ENCODE measurements at regions not wholly inside any gene's neighbourhood (a gene's known extent, or its start where the extent isn't known, plus 50 kb on each side); places are given as distances from the start of the nearest gene placed in this dataset.

DNA sequence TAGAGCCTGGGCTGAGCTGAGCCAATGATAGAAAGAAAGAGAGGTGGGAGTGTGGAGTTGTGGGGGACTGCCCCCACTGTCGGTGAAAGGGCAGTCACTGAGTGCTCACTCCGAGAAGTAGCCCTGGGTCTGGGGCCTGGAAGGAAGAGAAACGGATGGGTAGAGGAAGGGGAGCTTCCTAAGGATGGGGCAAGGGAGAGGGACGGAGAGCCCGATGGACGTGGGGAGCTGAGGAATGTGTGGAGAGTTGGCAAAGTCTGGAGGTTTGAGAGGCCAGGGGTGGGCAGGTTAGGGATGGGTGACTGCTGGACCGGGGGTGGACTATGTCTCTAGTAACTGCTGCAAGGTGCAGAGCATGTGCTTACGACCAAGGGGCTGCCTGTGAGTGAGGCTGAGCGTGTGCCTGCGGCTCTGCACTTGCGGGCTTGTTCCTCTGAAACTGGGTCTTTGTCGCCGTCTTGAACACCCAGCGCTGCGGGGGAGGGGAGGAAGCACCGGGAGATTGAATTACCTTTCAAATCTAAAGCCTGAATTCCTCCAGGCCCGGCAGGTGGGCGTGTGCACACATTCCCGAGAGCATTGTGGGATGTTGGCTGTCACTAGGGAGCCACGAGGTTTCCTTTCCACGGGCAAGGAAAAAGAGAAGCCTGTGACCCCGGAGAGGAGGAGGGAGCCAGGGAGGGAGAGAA is 76.4 kb upstream of the ARAP3 start:
- Histone ChIP-seq H3K4me1 (no peaks in the 10 kb centered on the region), H3K4me3 (no peak overlapping the region), H3K27me3 (ENCODE audit: insufficient read depth in 3 of 3, low read length in 2 of 3) (peaks cover 0 to 62% (median 15%) of the 10 kb centered on the region in 3 donors), H3K36me3 (ENCODE audit: insufficient read depth in 1 of 2, low read depth in 1 of 2) (no peaks in the 10 kb centered on the region), H3K9me3 (no peaks in the 10 kb centered on the region), H3K27ac (no peak overlapping the region)
- TF ChIP-seq, protein P1, sequence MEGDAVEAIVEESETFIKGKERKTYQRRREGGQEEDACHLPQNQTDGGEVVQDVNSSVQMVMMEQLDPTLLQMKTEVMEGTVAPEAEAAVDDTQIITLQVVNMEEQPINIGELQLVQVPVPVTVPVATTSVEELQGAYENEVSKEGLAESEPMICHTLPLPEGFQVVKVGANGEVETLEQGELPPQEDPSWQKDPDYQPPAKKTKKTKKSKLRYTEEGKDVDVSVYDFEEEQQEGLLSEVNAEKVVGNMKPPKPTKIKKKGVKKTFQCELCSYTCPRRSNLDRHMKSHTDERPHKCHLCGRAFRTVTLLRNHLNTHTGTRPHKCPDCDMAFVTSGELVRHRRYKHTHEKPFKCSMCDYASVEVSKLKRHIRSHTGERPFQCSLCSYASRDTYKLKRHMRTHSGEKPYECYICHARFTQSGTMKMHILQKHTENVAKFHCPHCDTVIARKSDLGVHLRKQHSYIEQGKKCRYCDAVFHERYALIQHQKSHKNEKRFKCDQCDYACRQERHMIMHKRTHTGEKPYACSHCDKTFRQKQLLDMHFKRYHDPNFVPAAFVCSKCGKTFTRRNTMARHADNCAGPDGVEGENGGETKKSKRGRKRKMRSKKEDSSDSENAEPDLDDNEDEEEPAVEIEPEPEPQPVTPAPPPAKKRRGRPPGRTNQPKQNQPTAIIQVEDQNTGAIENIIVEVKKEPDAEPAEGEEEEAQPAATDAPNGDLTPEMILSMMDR (IDR thresholded peaks at IDR 0.05): no peak
- 10 to 12% (median 12%) methylated on average over 22 of the region's 22 CpGs for WGBS, 3 donors
- ATAC-seq (no peak), DNase-seq (no peak)
- intact Hi-C loops (cut with DNase I): no loop called here

DNA sequence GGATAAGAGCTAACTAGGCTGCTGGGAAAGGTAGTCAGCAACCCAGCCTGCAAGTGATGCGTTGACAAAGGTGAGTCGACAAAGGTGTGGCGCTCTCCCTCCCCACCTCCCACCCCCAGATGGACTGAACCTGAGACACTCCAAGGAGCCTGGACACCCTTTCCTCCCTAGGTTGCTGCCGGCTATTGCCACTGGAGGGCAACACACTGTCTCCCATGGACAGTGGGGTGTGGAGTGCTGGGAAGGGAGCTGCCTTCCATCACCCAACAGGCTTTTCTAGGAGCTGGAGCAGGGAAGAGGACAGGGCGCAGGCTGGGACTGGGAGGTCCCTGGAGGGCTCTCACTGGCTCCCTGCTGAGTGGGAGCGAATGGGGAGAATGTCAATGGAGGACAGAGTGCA is 75.4 kb upstream of the ARAP3 start:
- intact Hi-C loops (cut with DNase I): no loop called here
- Histone ChIP-seq H3K36me3 (ENCODE audit: insufficient read depth in 1 of 2, low read depth in 1 of 2) (no peaks in the 10 kb centered on the region), H3K4me3 (no peak overlapping the region), H3K27me3 (ENCODE audit: insufficient read depth in 3 of 3, low read length in 2 of 3) (peaks cover 0 to 72% (median 20%) of the 10 kb centered on the region in 3 donors), H3K9me3 (no peaks in the 10 kb centered on the region), H3K4me1 (no peaks in the 10 kb centered on the region), H3K27ac (no peak overlapping the region)
- TF ChIP-seq, protein P1 (IDR thresholded peaks at IDR 0.05): no peak
- DNase-seq (no peak), ATAC-seq (peak in 1 of 4 donors; percentile 29)
- 43 to 54% (median 49%) methylated on average over 6 of the region's 6 CpGs for WGBS, 3 donors

GRCh38 chr5:141756196-141756595 is 74.2 kb upstream of the ARAP3 start:
- Histone ChIP-seq H3K27me3 (ENCODE audit: insufficient read depth in 3 of 3, low read length in 2 of 3) (peaks cover 0 to 69% (median 20%) of the 10 kb centered on the region in 3 donors), H3K27ac (no peak overlapping the region), H3K9me3 (no peaks in the 10 kb centered on the region), H3K4me1 (no peaks in the 10 kb centered on the region), H3K36me3 (ENCODE audit: insufficient read depth in 1 of 2, low read depth in 1 of 2) (no peaks in the 10 kb centered on the region), H3K4me3 (no peak overlapping the region)
- intact Hi-C loops (cut with DNase I): no loop called here
- 47 to 76% (median 67%) methylated on average over 3 of the region's 3 CpGs for WGBS, 3 donors
- ATAC-seq (no peak), DNase-seq (no peak)
- TF ChIP-seq, protein P1 (IDR thresholded peaks at IDR 0.05): no peak

DNA sequence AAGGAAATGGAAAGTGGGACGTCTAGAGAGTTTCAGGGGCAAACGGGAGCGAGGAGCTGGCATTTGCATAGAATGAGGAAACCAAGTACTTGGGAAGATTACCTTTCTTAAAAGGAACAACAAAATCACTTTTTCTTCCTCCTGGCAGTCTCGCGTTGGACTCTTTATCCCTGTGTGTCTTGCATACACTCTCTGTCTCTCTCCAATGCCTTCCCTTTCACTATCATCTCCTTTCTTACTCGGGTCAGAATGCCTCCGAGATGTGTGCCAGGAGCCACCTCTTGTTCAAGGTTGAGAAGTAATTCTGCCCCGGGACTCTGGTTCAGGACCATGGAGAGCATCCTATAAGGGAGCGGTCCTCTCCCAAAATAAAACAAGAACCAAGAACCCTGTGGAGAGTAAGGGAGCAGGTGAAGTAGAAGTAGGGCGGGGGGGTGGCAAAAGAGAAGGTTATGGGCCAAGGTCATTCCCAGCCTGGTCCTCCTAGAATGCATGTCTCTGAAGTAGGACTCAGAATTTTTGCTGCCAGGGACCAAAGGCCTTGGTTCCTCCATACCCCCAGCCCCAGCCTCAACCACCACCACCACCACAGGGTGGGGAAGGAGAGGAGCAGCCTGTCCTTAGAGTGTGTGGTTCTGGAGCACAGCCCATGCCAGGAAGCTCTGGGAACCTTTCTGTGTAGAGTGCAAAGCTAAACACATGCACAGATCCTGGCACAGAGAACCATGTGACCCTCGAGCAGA is 72.1 kb upstream of the ARAP3 start:
- TF ChIP-seq, protein P1 (IDR thresholded peaks at IDR 0.05): no peak
- Histone ChIP-seq H3K4me3 (no peak overlapping the region), H3K27me3 (ENCODE audit: insufficient read depth in 3 of 3, low read length in 2 of 3) (peaks cover 0 to 69% (median 17%) of the 10 kb centered on the region in 3 donors), H3K27ac (no peak overlapping the region), H3K36me3 (ENCODE audit: insufficient read depth in 1 of 2, low read depth in 1 of 2) (no peaks in the 10 kb centered on the region), H3K9me3 (no peaks in the 10 kb centered on the region), H3K4me1 (no peaks in the 10 kb centered on the region)
- DNase-seq (no peak), ATAC-seq (no peak)
- WGBS, 3 donors: 18 to 26% (median 22%) methylated on average over 11 of the region's 11 CpGs
- intact Hi-C loops (cut with DNase I): no loop called here

Data from psoas muscle (tissue), 7 donors.